Heart left ventricle (tissue), 13 donors: ENCODE measurements at regions not wholly inside any gene's neighbourhood (a gene's known extent, or its start where the extent isn't known, plus 50 kb on each side); places are given as distances from the start of the nearest gene placed in this dataset.

Source experiments
- POLR2A ChIP-seq, 2 donors: fragments of 450-650 bp; IDR thresholded peaks; one replicate each; pipeline ENCODE4 v1.6.1; 2017; ENCODE audit warnings: antibody characterized with exemption in 2 of 2, mild to moderate bottlenecking in 2 of 2, moderate library complexity in 2 of 2
- TF ChIP-seq, protein P1 (sequence below), 12 donors: fragments of 200-600 bp; sonication (generic) in 4 of 12; IDR thresholded peaks; one replicate each; pipeline versions ENCODE4 v1.5.0 to v1.8.0; 2018 to 2022; ENCODE audit warnings: antibody characterized with exemption in 12 of 12, mild to moderate bottlenecking in 5 of 12
- donor health status: ischemic (EF 13 %, LVEDD 7.1; RV severe dilation, severe dysfunction).
- donor health status: DM: no; HTN: yes; CAD: no.
- donor health status: DM: no; HTN: no; CAD: no.
- donor health status: ischemic (EF 25% LVEDD 6.9; RV normal size, moderate dysfunction).
- donor health status: ischemic (EF 25% LVEDD 5.7; RV mildly dilated, moderate dysfunction).
- donor health status: ischemic (EF 35%, LVEDD 5.7; RV mildly dilated, moderate dysfunction).
- donor health status: nonischemic (EF 11% LVEDD 7.7; RV severe dilation, severe dysfunction).
- donor health status: DM: yes; HTN: yes; CAD: no.
- donor health status: PGD.
- donor health status: ischemic (EF 29% LVEDD 5.4; RV normal size, mild dysfunction).
- donor health status: nonischemic (EF 23%, LVEDD 6.1; RV moderate dilation, normal function).

DNA sequence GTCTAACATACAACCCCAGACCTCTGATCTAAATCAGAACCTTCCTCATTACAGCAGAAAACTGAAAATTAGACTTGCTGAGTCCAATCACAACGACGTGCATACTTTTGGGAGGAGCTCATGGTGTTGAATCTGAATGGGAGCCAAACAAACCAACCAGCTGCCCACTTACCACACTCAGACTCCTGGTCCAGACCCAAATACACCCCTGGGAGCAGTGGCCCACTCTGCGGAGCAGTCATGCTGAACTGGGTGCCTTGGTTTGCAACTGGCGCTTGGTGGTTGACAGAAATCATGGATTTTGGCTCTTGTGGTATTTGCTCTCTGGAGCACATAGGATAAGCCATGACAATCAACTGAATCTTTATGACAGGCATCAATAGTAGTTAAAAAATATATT is 253.6 kb upstream of the TNP1 start:
- TF ChIP-seq POLR2A (IDR thresholded peaks at IDR 0.05): no peak
- TF ChIP-seq, protein P1, sequence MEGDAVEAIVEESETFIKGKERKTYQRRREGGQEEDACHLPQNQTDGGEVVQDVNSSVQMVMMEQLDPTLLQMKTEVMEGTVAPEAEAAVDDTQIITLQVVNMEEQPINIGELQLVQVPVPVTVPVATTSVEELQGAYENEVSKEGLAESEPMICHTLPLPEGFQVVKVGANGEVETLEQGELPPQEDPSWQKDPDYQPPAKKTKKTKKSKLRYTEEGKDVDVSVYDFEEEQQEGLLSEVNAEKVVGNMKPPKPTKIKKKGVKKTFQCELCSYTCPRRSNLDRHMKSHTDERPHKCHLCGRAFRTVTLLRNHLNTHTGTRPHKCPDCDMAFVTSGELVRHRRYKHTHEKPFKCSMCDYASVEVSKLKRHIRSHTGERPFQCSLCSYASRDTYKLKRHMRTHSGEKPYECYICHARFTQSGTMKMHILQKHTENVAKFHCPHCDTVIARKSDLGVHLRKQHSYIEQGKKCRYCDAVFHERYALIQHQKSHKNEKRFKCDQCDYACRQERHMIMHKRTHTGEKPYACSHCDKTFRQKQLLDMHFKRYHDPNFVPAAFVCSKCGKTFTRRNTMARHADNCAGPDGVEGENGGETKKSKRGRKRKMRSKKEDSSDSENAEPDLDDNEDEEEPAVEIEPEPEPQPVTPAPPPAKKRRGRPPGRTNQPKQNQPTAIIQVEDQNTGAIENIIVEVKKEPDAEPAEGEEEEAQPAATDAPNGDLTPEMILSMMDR (IDR thresholded peaks at IDR 0.05): no peak
